Stimulated activated CD4-positive, alpha-beta T cell treated with anti-CD3 and anti-CD28 coated beads, Interleukin-15, amount 100 ng/mL, for 48 hours (primary cell): ENCODE measurements at regions not wholly inside any gene's neighbourhood (a gene's known extent, or its start where the extent isn't known, plus 50 kb on each side); places are given as distances from the start of the nearest gene placed in this dataset.
"Not testable (repeated sequence)": the region's sequence is repeated elsewhere in the genome, so short reads cannot be mapped to it uniquely, and the experiment has no call there.

Experiments used
- DNase-seq, 2 donors: peaks; one replicate each; pipeline ENCODE4 v3.0.0-alpha.2; 2020; ENCODE audit warnings: low read depth in 2 of 2

GRCh38 chr9:108803428-108804065, 52.2 kb downstream of the ACTL7B start:
- DNase-seq: no peak

GRCh38 chr9:108802967-108803366, 52.8 kb downstream of the ACTL7B start:
- no peak for DNase-seq

GRCh38 chr9:108801949-108802348, 53.8 kb downstream of the ACTL7B start:
- no peak for DNase-seq

GRCh38 chr9:108800632-108801099, 55.1 kb downstream of the ACTL7B start:
- no peak for DNase-seq

- no peak for DNase-seq
Observed at GRCh38 chr9:108793573-108793972, 62.2 kb downstream of the ACTL7B start.

GRCh38 chr9:108789742-108790141, 66.0 kb downstream of the ACTL7B start:
- DNase-seq: no peak

- no peak for DNase-seq
Observed at GRCh38 chr9:108787690-108788048, 68.1 kb downstream of the ACTL7B start.

GRCh38 chr9:108786901-108787689, 68.7 kb downstream of the ACTL7B start:
- no peak for DNase-seq

GRCh38 chr9:108786322-108786721, 69.5 kb downstream of the ACTL7B start:
- no peak for DNase-seq

GRCh38 chr9:108784998-108785397, 70.8 kb downstream of the ACTL7B start:
- DNase-seq: no peak

- no peak for DNase-seq
Observed at GRCh38 chr9:108783731-108784495, 71.9 kb downstream of the ACTL7B start.

GRCh38 chr9:108783326-108783725, 72.5 kb downstream of the ACTL7B start:
- no peak for DNase-seq

GRCh38 chr9:108780942-108781734, 74.6 kb downstream of the ACTL7B start:
- no peak for DNase-seq

GRCh38 chr9:108779551-108780325, 76.0 kb downstream of the ACTL7B start:
- no peak for DNase-seq

GRCh38 chr9:108776920-108777639, 78.7 kb downstream of the ACTL7B start:
- DNase-seq: no peak

- no peak for DNase-seq
Observed at GRCh38 chr9:108775901-108776306, 79.9 kb downstream of the ACTL7B start.

- DNase-seq: not testable (repeated sequence)
Observed at GRCh38 chr9:108774088-108774487, 81.7 kb downstream of the ACTL7B start.

GRCh38 chr9:108772301-108772894, 83.4 kb downstream of the ACTL7B start:
- DNase-seq: no peak

- DNase-seq: no peak
Observed at GRCh38 chr9:108768744-108769143, 87.0 kb downstream of the ACTL7B start.

- DNase-seq: no peak
Observed at GRCh38 chr9:108766626-108767161, 89.1 kb downstream of the ACTL7B start.
